ENCODE measurements at regions not wholly inside any gene's neighbourhood (a gene's known extent, or its start where the extent isn't known, plus 50 kb on each side); places are given as distances from the start of the nearest gene placed in this dataset.
A peak's percentile ranks its signal among the peaks of the same experiment; 100 is the strongest.

GRCh38 chr16:85514598-85515318 lies 98.4 kb upstream of the GSE1 start (continued):
- TF ChIP-seq ZFP36 (IDR thresholded peaks at IDR 0.05; ENCODE audit: borderline replicate concordance, low read depth, low read length, partially characterized antibody) (peak; percentile 38), ZBTB46 (CRISPR knock-in tag; IDR thresholded peaks at IDR 0.05; ENCODE audit: borderline replicate concordance) (peak; percentile 92), THYN1 (CRISPR knock-in tag; IDR thresholded peaks at IDR 0.05; ENCODE audit: borderline replicate concordance, low read depth) (no peak), SKI (IDR thresholded peaks at IDR 0.05; ENCODE audit: partially characterized antibody) (peak; percentile 83), ARNT2 (CRISPR knock-in tag; IDR thresholded peaks at IDR 0.05; ENCODE audit: low read depth) (peak; percentile 63), ZFY (CRISPR knock-in tag; IDR thresholded peaks at IDR 0.05) (peak; percentile 45; the same call in 1 of the 2 replicates), MED1 (CRISPR knock-in tag; IDR thresholded peaks at IDR 0.05) (peak; percentile 99), KDM1A (CRISPR knock-in tag; IDR thresholded peaks at IDR 0.05) (peak; percentile 95), ZNF354B (CRISPR knock-in tag; IDR thresholded peaks at IDR 0.05) (no peak), MEIS1 (CRISPR knock-in tag; IDR thresholded peaks at IDR 0.05; ENCODE audit: borderline replicate concordance) (peak; percentile 97), ZSCAN20 (CRISPR knock-in tag; IDR thresholded peaks at IDR 0.05; ENCODE audit: borderline replicate concordance) (peak; percentile 32; the same call in 1 of the 2 replicates), ZBTB38 (CRISPR knock-in tag; IDR thresholded peaks at IDR 0.05) (peak; percentile 95), ZBTB14 (CRISPR knock-in tag; IDR thresholded peaks at IDR 0.05) (peak; percentile 81)
- TF ChIP-seq, protein P1, sequence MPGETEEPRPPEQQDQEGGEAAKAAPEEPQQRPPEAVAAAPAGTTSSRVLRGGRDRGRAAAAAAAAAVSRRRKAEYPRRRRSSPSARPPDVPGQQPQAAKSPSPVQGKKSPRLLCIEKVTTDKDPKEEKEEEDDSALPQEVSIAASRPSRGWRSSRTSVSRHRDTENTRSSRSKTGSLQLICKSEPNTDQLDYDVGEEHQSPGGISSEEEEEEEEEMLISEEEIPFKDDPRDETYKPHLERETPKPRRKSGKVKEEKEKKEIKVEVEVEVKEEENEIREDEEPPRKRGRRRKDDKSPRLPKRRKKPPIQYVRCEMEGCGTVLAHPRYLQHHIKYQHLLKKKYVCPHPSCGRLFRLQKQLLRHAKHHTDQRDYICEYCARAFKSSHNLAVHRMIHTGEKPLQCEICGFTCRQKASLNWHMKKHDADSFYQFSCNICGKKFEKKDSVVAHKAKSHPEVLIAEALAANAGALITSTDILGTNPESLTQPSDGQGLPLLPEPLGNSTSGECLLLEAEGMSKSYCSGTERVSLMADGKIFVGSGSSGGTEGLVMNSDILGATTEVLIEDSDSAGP (CRISPR knock-in tag; IDR thresholded peaks at IDR 0.05; ENCODE audit: borderline replicate concordance): peak; percentile 94
- TF ChIP-seq, protein P2, sequence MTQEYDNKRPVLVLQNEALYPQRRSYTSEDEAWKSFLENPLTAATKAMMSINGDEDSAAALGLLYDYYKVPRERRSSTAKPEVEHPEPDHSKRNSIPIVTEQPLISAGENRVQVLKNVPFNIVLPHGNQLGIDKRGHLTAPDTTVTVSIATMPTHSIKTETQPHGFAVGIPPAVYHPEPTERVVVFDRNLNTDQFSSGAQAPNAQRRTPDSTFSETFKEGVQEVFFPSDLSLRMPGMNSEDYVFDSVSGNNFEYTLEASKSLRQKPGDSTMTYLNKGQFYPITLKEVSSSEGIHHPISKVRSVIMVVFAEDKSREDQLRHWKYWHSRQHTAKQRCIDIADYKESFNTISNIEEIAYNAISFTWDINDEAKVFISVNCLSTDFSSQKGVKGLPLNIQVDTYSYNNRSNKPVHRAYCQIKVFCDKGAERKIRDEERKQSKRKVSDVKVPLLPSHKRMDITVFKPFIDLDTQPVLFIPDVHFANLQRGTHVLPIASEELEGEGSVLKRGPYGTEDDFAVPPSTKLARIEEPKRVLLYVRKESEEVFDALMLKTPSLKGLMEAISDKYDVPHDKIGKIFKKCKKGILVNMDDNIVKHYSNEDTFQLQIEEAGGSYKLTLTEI (CRISPR knock-in tag; conservative IDR thresholded peaks at IDR 0.05): no peak
- TF ChIP-seq, protein P3, sequence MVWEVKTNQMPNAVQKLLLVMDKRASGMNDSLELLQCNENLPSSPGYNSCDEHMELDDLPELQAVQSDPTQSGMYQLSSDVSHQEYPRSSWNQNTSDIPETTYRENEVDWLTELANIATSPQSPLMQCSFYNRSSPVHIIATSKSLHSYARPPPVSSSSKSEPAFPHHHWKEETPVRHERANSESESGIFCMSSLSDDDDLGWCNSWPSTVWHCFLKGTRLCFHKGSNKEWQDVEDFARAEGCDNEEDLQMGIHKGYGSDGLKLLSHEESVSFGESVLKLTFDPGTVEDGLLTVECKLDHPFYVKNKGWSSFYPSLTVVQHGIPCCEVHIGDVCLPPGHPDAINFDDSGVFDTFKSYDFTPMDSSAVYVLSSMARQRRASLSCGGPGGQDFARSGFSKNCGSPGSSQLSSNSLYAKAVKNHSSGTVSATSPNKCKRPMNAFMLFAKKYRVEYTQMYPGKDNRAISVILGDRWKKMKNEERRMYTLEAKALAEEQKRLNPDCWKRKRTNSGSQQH (CRISPR knock-in tag; IDR thresholded peaks at IDR 0.05; ENCODE audit: low read depth): peak; percentile 46; the same call in 1 of the 2 replicates
- TF ChIP-seq, protein P4, sequence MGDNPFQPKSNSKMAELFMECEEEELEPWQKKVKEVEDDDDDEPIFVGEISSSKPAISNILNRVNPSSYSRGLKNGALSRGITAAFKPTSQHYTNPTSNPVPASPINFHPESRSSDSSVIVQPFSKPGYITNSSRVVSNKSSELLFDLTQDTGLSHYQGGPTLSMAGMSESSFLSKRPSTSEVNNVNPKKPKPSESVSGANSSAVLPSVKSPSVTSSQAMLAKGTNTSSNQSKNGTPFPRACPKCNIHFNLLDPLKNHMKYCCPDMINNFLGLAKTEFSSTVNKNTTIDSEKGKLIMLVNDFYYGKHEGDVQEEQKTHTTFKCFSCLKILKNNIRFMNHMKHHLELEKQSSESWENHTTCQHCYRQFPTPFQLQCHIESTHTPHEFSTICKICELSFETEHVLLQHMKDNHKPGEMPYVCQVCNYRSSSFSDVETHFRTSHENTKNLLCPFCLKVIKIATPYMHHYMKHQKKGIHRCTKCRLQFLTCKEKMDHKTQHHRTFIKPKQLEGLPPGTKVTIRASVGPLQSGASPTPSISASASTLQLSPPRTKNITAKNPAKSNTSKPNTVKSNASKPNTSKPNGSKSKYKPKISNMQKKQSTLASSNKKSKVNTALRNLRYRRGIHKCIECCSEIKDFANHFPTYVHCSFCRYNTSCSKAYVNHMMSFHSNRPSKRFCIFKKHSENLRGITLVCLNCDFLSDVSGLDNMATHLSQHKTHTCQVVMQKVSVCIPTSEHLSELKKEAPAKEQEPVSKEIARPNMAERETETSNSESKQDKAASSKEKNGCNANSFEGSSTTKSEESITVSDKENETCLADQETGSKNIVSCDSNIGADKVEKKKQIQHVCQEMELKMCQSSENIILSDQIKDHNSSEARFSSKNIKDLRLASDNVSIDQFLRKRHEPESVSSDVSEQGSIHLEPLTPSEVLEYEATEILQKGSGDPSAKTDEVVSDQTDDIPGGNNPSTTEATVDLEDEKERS (CRISPR knock-in tag; IDR thresholded peaks at IDR 0.05): peak; percentile 99
